H9 (cell line): ENCODE measurements at regions not wholly inside any gene's neighbourhood (a gene's known extent, or its start where the extent isn't known, plus 50 kb on each side); places are given as distances from the start of the nearest gene placed in this dataset.

Experiments used
- DNase-seq: peaks from one replicate; pipeline ENCODE4 v3.0.0-alpha.2; 2017
- H2AFZ ChIP-seq: one replicate; pipeline ENCODE4 v1.6.1; 2013; ENCODE audit warnings: mild to moderate bottlenecking, low read length, control low read depth, moderate library complexity
- H2AK5ac ChIP-seq: 2 replicates; pipeline ENCODE4 v1.6.1; 2013; ENCODE audit warnings: low read length, control low read depth, mixed read lengths; ENCODE audit not compliant: insufficient read length
- H2BK120ac ChIP-seq: one replicate; pipeline ENCODE4 v1.6.1; 2013; ENCODE audit warnings: low read depth, mild to moderate bottlenecking, low read length, control low read depth, inconsistent platforms; ENCODE audit not compliant: poor library complexity, severe bottlenecking
- H2BK12ac ChIP-seq: 2 replicates; pipeline ENCODE4 v1.6.1; 2013; ENCODE audit warnings: low read length, control low read depth, mixed read lengths, low read depth; ENCODE audit not compliant: insufficient read length
- H2BK15ac ChIP-seq: 2 replicates; pipeline ENCODE4 v1.6.1; 2013; ENCODE audit warnings: low read depth, low read length, control low read depth
- H2BK20ac ChIP-seq: one replicate; pipeline ENCODE4 v1.6.1; 2013; ENCODE audit warnings: low read depth, mild to moderate bottlenecking, low read length, control low read depth, inconsistent platforms; ENCODE audit not compliant: poor library complexity, severe bottlenecking
- H2BK5ac ChIP-seq: 2 replicates; pipeline ENCODE4 v1.6.1; 2013; ENCODE audit warnings: low read length, control low read depth, mixed read lengths; ENCODE audit not compliant: insufficient read length
- H3K14ac ChIP-seq: 2 replicates; pipeline ENCODE4 v1.6.1; 2013; ENCODE audit warnings: low read length, control low read depth; ENCODE audit not compliant: insufficient read depth
- H3K18ac ChIP-seq: 2 replicates; pipeline ENCODE4 v1.6.1; 2013; ENCODE audit warnings: low read depth, mild to moderate bottlenecking, mixed read lengths, low read length, control low read depth; ENCODE audit not compliant: insufficient read length
- H3K23ac ChIP-seq: 2 replicates; pipeline ENCODE4 v1.6.1; 2013; ENCODE audit warnings: low read length, control low read depth, mixed read lengths, low read depth; ENCODE audit not compliant: insufficient read length
- H3K23me2 ChIP-seq: 2 replicates; pipeline ENCODE4 v1.6.1; 2013; ENCODE audit warnings: low read depth, mild to moderate bottlenecking, mixed read lengths, low read length, control low read depth; ENCODE audit not compliant: insufficient read length, poor library complexity, severe bottlenecking
- H3K27ac ChIP-seq: 2 replicates; pipeline ENCODE4 v1.5.1; 2013; ENCODE audit warnings: low read length, control low read depth, mixed read lengths, low read depth; ENCODE audit not compliant: insufficient read length
- H3K27me3 ChIP-seq: 2 replicates; pipeline ENCODE4 v1.6.1; 2013; ENCODE audit warnings: low read length, control low read depth, inconsistent platforms; ENCODE audit not compliant: insufficient read depth
- H3K4ac ChIP-seq: 2 replicates; pipeline ENCODE4 v1.6.1; 2013; ENCODE audit warnings: low read depth, mild to moderate bottlenecking, control low read depth, inconsistent platforms, low read length, moderate library complexity
- H3K4me1 ChIP-seq: 2 replicates; pipeline ENCODE4 v1.6.1; 2013; ENCODE audit warnings: low read length, control low read depth, inconsistent platforms; ENCODE audit not compliant: insufficient read depth
- H3K4me2 ChIP-seq: 2 replicates; pipeline ENCODE4 v1.6.1; 2013; ENCODE audit warnings: low read length, control low read depth, mixed read lengths; ENCODE audit not compliant: insufficient read length, insufficient read depth
- H3K56ac ChIP-seq: 2 replicates; pipeline ENCODE4 v1.6.1; 2013; ENCODE audit warnings: low read depth, mild to moderate bottlenecking, mixed read lengths, low read length, control low read depth; ENCODE audit not compliant: insufficient read length
- H3K79me1 ChIP-seq: 2 replicates; pipeline ENCODE4 v1.6.1; 2013; ENCODE audit warnings: low read depth, mild to moderate bottlenecking, moderate library complexity, low read length, control low read depth, inconsistent platforms; ENCODE audit not compliant: insufficient read depth, poor library complexity, severe bottlenecking
- H3K79me2 ChIP-seq: 2 replicates; pipeline ENCODE4 v1.6.1; 2013; ENCODE audit warnings: low read length, control low read depth, inconsistent platforms; ENCODE audit not compliant: insufficient read depth
- H3K9ac ChIP-seq: 2 replicates; pipeline ENCODE4 v1.6.1; 2013; ENCODE audit warnings: low read length, control low read depth, mixed read lengths; ENCODE audit not compliant: insufficient read length; ENCODE audit errors: extremely low read depth
- H3K9me3 ChIP-seq: one replicate; pipeline ENCODE4 v1.6.1; 2013; ENCODE audit warnings: low read depth, low read length, inconsistent platforms; ENCODE audit not compliant: control insufficient read depth
- H3T11ph ChIP-seq: one replicate; pipeline ENCODE4 v1.6.1; 2013; ENCODE audit warnings: mild to moderate bottlenecking, low read length, control low read depth, inconsistent platforms
- H4K20me1 ChIP-seq: one replicate; pipeline ENCODE4 v1.6.1; 2013; ENCODE audit not compliant: control insufficient read depth, insufficient read length, insufficient read depth
- H4K5ac ChIP-seq: 2 replicates; pipeline ENCODE4 v1.6.1; 2013; ENCODE audit warnings: low read depth, mild to moderate bottlenecking, mixed read lengths, low read length, control low read depth; ENCODE audit not compliant: insufficient read length
- H4K8ac ChIP-seq: replicated peaks from 2 replicates; pipeline ENCODE4 v1.6.1; 2013; ENCODE audit warnings: low read length, control low read depth, mixed read lengths, low read depth; ENCODE audit not compliant: insufficient read length
- H4K91ac ChIP-seq: 2 replicates; pipeline ENCODE4 v1.6.1; 2013; ENCODE audit warnings: low read depth, mild to moderate bottlenecking, moderate library complexity, mixed read lengths, low read length, control low read depth; ENCODE audit not compliant: insufficient read length
- H3K27ac Mint-ChIP-seq, 3 experiments: 2 replicates in 2 of 3; 3 replicates in 1 of 3; pipeline ENCODE4 v1.8.0; 2020 to 2021; ENCODE audit warnings: mixed read lengths in 3 of 3, mild to moderate bottlenecking in 1 of 3, moderate library complexity in 1 of 3
- H3K27me3 Mint-ChIP-seq: 2 replicates; pipeline ENCODE4 v1.8.0; 2021; ENCODE audit warnings: low read depth, mild to moderate bottlenecking, moderate library complexity, mixed read lengths
- H3K36me3 Mint-ChIP-seq, 3 experiments: 2 replicates in 2 of 3; 3 replicates in 1 of 3; pipeline ENCODE4 v1.8.0; 2020 to 2021; ENCODE audit warnings: low read depth in 3 of 3, mixed read lengths in 3 of 3; ENCODE audit not compliant: insufficient read depth in 1 of 3
- H3K4me1 Mint-ChIP-seq, 2 experiments: 2 replicates each; pipeline ENCODE4 v1.8.0; 2020; ENCODE audit warnings: mixed read lengths in 2 of 2
- H3K4me3 Mint-ChIP-seq, 2 experiments: 2 replicates in 1 of 2; 3 replicates in 1 of 2; pipeline ENCODE4 v1.8.0; 2020 to 2021; ENCODE audit warnings: mild to moderate bottlenecking in 2 of 2, mixed read lengths in 2 of 2, moderate library complexity in 1 of 2
- H3K9me3 Mint-ChIP-seq, 2 experiments: 2 replicates in 1 of 2; 3 replicates in 1 of 2; pipeline ENCODE4 v1.8.0; 2020; ENCODE audit warnings: mild to moderate bottlenecking in 2 of 2, mixed read lengths in 2 of 2, moderate library complexity in 1 of 2
- WGBS: extraction: QIAGEN DNeasy Blood & Tissue Kit; methylation state at CpG from one replicate; pipeline ENCODE4 v1.1.7; 2013; ENCODE audit warnings: missing lambda C conversion rate, low lambda C conversion rate, mixed read lengths; ENCODE audit not compliant: insufficient read length; ENCODE audit errors: extremely low coverage; 5-methylcytosine and 5-hydroxymethylcytosine counted together
- TF ChIP-seq, protein P1 (sequence below): fragments of 200-600 bp; sonication (generic); conservative IDR thresholded peaks from 3 replicates; pipeline ENCODE4 v1.8.0; 2021; ENCODE audit warnings: antibody characterized with exemption, mild to moderate bottlenecking

GRCh38 chr9:78982849-78983248 lies 588.9 kb upstream of the TLE4 start:
- Histone ChIP-seq H3K79me2 (no peaks in the 10 kb centered on the region), H3K4me1 (peaks cover 2% of the 10 kb centered on the region; the same call in 1 of the 2 replicates), H3K9me3 (no peaks in the 10 kb centered on the region), H2BK120ac (no peak overlapping the region), H3K27ac (no peak overlapping the region), H4K5ac (no peak overlapping the region), H2BK20ac (no peak overlapping the region), H4K8ac (no peak overlapping the region), H3K18ac (no peak overlapping the region), H3K14ac (no peak overlapping the region), H4K91ac (no peak overlapping the region), H3K4me2 (no peak overlapping the region), H2BK12ac (no peak overlapping the region), H3T11ph (no peak overlapping the region), H3K27me3 (no peaks in the 10 kb centered on the region), H2BK15ac (no peak overlapping the region), H4K20me1 (no peaks in the 10 kb centered on the region), H3K23ac (no peak overlapping the region), H3K4ac (no peak overlapping the region), H2BK5ac (no peak overlapping the region), H3K56ac (no peak overlapping the region), H2AK5ac (no peak overlapping the region), H3K23me2 (no peaks in the 10 kb centered on the region), H2AFZ (no peak overlapping the region), H3K9ac (no peak overlapping the region), H3K79me1 (no peaks in the 10 kb centered on the region)
- peaks cover 7% of the 10 kb centered on the region in 2 experiments for H3K4me1 Mint-ChIP-seq
- no peak overlapping the region for H3K27ac Mint-ChIP-seq
- no peak for DNase-seq
- no peaks in the 10 kb centered on the region; a peak in 1 of 5 replicates for H3K9me3 Mint-ChIP-seq
- no peaks in the 10 kb centered on the region for H3K27me3 Mint-ChIP-seq
- no peak overlapping the region for H3K4me3 Mint-ChIP-seq
- TF ChIP-seq, protein P1, sequence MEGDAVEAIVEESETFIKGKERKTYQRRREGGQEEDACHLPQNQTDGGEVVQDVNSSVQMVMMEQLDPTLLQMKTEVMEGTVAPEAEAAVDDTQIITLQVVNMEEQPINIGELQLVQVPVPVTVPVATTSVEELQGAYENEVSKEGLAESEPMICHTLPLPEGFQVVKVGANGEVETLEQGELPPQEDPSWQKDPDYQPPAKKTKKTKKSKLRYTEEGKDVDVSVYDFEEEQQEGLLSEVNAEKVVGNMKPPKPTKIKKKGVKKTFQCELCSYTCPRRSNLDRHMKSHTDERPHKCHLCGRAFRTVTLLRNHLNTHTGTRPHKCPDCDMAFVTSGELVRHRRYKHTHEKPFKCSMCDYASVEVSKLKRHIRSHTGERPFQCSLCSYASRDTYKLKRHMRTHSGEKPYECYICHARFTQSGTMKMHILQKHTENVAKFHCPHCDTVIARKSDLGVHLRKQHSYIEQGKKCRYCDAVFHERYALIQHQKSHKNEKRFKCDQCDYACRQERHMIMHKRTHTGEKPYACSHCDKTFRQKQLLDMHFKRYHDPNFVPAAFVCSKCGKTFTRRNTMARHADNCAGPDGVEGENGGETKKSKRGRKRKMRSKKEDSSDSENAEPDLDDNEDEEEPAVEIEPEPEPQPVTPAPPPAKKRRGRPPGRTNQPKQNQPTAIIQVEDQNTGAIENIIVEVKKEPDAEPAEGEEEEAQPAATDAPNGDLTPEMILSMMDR, result no peak
- H3K36me3 Mint-ChIP-seq, result no peaks in the 10 kb centered on the region
- WGBS, result no CpG with 5 or more reads among the region's 3 CpGs
